Gastroesophageal sphincter (tissue), 4 donors: ENCODE measurements at regions not wholly inside any gene's neighbourhood (a gene's known extent, or its start where the extent isn't known, plus 50 kb on each side); places are given as distances from the start of the nearest gene placed in this dataset.
"Not testable (repeated sequence)": the region's sequence is repeated elsewhere in the genome, so short reads cannot be mapped to it uniquely, and the experiment has no call there.

Source experiments
- ATAC-seq: fragments of 150-250 bp; one replicate; pipeline ENCODE4 v1.9.1; 2016; ENCODE audit warnings: mild to moderate bottlenecking, moderate library complexity
- H3K27ac ChIP-seq, 4 donors: fragments of 200-600 bp; sonication (generic) in 3 of 4; 1 replicate in 3 of 4; 2 replicates in 1 of 4; pipeline ENCODE4 v1.5.1; 2016 to 2019
- H3K27me3 ChIP-seq: fragments of 200-600 bp; sonication (generic); one replicate; pipeline ENCODE4 v1.5.1; 2019
- H3K36me3 ChIP-seq, 2 donors: fragments of 200-600 bp; sonication (generic); one replicate each; pipeline ENCODE4 v1.5.1; 2019; ENCODE audit warnings: control low read depth in 1 of 2
- H3K4me1 ChIP-seq, 3 donors: fragments of 200-600 bp; sonication (generic); 1 replicate in 2 of 3; 2 replicates in 1 of 3; pipeline ENCODE4 v1.5.1; 2016 to 2019; ENCODE audit warnings: control low read depth in 2 of 3
- H3K4me3 ChIP-seq, 2 donors: fragments of 200-600 bp; sonication (generic); one replicate each; pipeline ENCODE4 v1.5.1; 2019; ENCODE audit warnings: mild to moderate bottlenecking in 1 of 2, moderate library complexity in 1 of 2
- H3K9me3 ChIP-seq, 3 donors: fragments of 200-600 bp; sonication (generic); one replicate each; pipeline ENCODE4 v1.5.1; 2017 to 2019; ENCODE audit warnings: control low read depth in 2 of 3
- EP300 ChIP-seq: sonication (generic); formaldehyde crosslinking; IDR thresholded peaks from one replicate; pipeline ENCODE4 v1.6.1; 2017; ENCODE audit warnings: antibody characterized with exemption, mild to moderate bottlenecking
- POLR2A ChIP-seq, 2 donors: fragments of 450-650 bp; IDR thresholded peaks; one replicate each; pipeline ENCODE4 v1.6.1; 2017; ENCODE audit warnings: antibody characterized with exemption in 2 of 2, mild to moderate bottlenecking in 2 of 2, moderate library complexity in 1 of 2
- POLR2AphosphoS5 ChIP-seq: sonication (generic); formaldehyde crosslinking; IDR thresholded peaks from one replicate; pipeline ENCODE4 v1.6.1; 2017; ENCODE audit warnings: antibody characterized with exemption
- WGBS, 2 donors: methylation state at CpG; one replicate each; pipeline ENCODE4 v1.1.5; 2018; ENCODE audit warnings: low coverage in 1 of 2; 5-methylcytosine and 5-hydroxymethylcytosine counted together
- TF ChIP-seq, protein P1 (sequence below), 4 experiments: fragments of 200-600 bp in 2 of 4; fragments of 450-650 bp in 2 of 4; sonication (generic) in 1 of 4; IDR thresholded peaks; one replicate each; pipeline ENCODE4 v1.5.1; 2017 to 2019; ENCODE audit warnings: antibody characterized with exemption in 4 of 4, mild to moderate bottlenecking in 2 of 4, moderate library complexity in 2 of 4

DNA sequence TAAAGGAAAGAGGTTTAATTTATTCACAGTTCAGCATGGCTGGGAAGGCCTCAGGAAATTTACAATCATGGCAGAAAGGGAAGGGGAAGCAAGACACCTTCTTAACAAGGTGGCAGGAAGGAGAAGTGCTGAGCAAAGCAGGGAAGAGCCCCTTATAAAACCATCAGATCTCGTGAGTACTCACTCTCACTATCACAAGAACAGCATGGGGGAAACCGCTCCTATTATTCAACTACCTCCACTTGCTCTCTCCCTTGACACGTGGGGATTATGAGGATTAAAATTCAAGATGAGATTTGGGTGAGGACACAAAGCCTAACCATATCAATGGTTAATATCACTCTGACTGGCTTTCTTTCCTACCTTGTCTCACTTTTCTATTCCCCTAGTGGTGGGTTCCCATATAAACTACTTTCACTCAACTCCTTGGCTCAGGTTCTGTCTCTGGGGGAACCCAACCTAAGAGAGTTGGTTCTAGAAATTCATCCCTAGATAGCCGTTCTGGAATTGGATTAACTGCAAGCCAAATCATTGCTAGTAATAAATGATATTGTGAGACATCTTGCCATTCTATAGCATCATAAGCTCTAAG, 749.8 kb upstream of the GRAMD2B start:
- TF ChIP-seq POLR2AphosphoS5 = no peak
- TF ChIP-seq EP300 = no peak
- no peak for TF ChIP-seq POLR2A (IDR thresholded peaks at IDR 0.05)
- TF ChIP-seq, protein P1, sequence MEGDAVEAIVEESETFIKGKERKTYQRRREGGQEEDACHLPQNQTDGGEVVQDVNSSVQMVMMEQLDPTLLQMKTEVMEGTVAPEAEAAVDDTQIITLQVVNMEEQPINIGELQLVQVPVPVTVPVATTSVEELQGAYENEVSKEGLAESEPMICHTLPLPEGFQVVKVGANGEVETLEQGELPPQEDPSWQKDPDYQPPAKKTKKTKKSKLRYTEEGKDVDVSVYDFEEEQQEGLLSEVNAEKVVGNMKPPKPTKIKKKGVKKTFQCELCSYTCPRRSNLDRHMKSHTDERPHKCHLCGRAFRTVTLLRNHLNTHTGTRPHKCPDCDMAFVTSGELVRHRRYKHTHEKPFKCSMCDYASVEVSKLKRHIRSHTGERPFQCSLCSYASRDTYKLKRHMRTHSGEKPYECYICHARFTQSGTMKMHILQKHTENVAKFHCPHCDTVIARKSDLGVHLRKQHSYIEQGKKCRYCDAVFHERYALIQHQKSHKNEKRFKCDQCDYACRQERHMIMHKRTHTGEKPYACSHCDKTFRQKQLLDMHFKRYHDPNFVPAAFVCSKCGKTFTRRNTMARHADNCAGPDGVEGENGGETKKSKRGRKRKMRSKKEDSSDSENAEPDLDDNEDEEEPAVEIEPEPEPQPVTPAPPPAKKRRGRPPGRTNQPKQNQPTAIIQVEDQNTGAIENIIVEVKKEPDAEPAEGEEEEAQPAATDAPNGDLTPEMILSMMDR (IDR thresholded peaks at IDR 0.05) = no peak
- Histone ChIP-seq H3K27me3 (no peaks in the 10 kb centered on the region), H3K4me3 (no peak overlapping the region), H3K9me3 (no peaks in the 10 kb centered on the region), H3K36me3 (no peaks in the 10 kb centered on the region), H3K27ac (no peak overlapping the region), H3K4me1 (no peaks in the 10 kb centered on the region)
- WGBS, 2 donors = 85 to 95% methylated on average over 4 of the region's 4 CpGs
- no peak for ATAC-seq

DNA sequence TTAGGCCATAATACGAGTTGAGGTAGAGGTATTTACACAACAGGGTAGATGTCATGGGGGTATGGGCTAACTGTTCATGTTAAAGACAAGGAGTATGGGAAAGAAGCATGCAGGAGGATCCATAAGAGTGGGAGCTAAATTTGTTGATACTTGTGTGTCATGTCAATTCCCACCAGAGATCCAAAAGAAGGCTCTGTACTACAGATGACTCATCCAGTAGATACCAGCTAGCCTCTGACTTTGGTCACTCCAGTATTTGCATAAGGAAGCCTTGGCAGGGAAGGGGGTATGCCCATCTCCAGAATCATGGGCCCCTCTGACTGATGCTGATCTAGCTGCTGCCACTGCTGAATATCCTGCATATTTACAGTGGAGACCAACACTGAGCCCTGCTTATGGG, 743.7 kb upstream of the GRAMD2B start:
- WGBS, 2 donors = 93 to 100% methylated on average over 1 of the region's 1 CpG
- no peaks in the 10 kb centered on the region for H3K9me3 ChIP-seq
- no peak overlapping the region for H3K27ac ChIP-seq
- no peaks in the 10 kb centered on the region for H3K27me3 ChIP-seq
- no peaks in the 10 kb centered on the region for H3K4me1 ChIP-seq
- no peaks in the 10 kb centered on the region for H3K36me3 ChIP-seq
- ATAC-seq = no peak
- H3K4me3 ChIP-seq = no peak overlapping the region
- TF ChIP-seq POLR2AphosphoS5 (no peak), POLR2A (IDR thresholded peaks at IDR 0.05) (no peak), EP300 (no peak)
- TF ChIP-seq, protein P1 (IDR thresholded peaks at IDR 0.05) = no peak

DNA sequence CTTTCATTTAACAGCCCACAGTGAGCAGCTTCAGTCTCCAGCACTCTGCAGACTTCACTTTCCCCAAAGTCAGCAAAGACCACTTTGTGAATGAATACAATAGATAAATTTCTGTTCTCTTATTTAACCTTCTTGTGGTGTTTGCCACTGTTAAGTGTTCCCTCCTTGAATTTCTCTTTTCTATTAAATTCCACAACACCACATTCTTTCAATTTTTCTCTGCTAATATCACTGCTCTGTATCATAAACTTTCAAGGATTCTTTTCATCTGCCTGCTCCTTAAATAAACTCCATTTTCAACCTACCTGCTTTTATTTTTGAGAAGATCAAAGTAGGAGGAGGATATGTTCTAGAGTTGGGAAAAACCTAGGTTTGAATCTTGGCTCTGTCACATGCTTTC, 739.5 kb upstream of the GRAMD2B start:
- Histone ChIP-seq H3K4me3 (no peak overlapping the region), H3K4me1 (no peaks in the 10 kb centered on the region), H3K27ac (no peak overlapping the region), H3K36me3 (no peaks in the 10 kb centered on the region), H3K9me3 (no peaks in the 10 kb centered on the region), H3K27me3 (no peaks in the 10 kb centered on the region)
- no peak for ATAC-seq
- TF ChIP-seq POLR2AphosphoS5 (no peak), POLR2A (IDR thresholded peaks at IDR 0.05) (no peak)
- TF ChIP-seq, protein P1 (IDR thresholded peaks at IDR 0.05) = no peak

DNA sequence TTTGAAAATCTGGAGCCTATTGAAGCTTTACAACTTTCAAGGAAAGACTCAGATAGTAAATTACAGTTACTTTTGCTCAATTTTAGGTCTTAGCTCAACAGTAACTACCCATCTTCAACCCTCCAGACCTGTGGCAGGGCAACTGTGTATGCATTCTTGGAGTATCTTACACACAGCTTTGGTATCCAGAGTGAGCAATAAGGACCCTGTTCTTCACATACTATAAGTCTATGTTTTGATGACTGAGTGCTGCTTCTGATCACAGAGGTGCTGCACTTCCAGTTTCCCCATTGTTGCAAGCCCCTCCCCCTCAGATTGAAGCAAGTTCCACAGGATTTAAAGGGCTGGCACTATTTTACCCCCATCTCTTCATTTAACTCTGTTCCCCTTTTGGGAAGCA, 737.4 kb upstream of the GRAMD2B start:
- Histone ChIP-seq H3K27me3 (no peaks in the 10 kb centered on the region), H3K4me1 (no peaks in the 10 kb centered on the region), H3K4me3 (no peak overlapping the region), H3K36me3 (no peaks in the 10 kb centered on the region), H3K9me3 (no peaks in the 10 kb centered on the region), H3K27ac (no peak overlapping the region)
- no peak for ATAC-seq
- TF ChIP-seq POLR2A (IDR thresholded peaks at IDR 0.05) = no peak
- no peak for TF ChIP-seq POLR2AphosphoS5
- TF ChIP-seq, protein P1 (IDR thresholded peaks at IDR 0.05) = no peak
- no peak for TF ChIP-seq EP300

DNA sequence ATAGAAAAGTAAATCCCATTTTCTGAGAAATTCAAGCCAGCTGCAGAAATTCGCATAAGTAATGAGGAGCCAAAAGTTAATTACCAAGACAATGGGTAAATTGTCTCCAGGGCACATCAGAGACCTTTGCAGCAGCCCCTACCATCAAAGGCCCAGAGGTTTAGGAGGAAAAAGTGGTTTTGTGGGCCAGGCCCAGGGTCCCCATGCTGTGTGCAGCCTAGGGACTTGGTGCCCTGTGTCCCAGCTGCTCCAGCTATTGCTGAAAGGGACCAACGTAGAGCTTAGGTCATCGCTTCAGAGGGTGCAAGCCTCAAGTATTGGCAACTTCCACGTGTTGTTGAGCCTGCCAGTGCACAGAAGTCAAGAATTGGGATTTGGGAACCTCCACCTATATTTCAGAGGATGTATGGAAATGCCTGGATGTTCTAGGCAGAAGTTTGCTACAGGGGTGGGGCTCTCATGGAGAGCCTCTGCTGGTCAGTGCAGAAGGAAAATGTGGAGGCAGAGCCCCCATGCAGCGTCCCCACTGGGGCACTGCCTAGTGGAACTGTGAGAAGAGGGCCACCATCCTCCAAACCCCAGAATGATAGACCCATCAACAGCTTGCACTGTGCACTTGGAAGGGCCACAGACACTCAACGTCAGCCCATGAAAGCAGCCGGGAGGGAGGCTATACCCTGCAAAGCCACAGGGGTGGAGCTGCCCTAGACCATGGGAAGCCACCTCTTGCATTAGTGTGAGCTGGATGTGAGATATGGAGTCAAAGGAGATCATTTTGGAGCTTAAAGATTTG, 731.3 kb upstream of the GRAMD2B start:
- WGBS, 2 donors = 88 to 92% methylated on average over 1 of the region's 7 CpGs
- H3K27me3 ChIP-seq, H3K4me3 ChIP-seq, H3K36me3 ChIP-seq, H3K27ac ChIP-seq, H3K4me1 ChIP-seq, ATAC-seq: not testable (repeated sequence)
- peaks cover 0 to 12% (median 0%) of the 10 kb centered on the region in 3 donors for H3K9me3 ChIP-seq
